ENCODE measurements at regions not wholly inside any gene's neighbourhood (a gene's known extent, or its start where the extent isn't known, plus 50 kb on each side); places are given as distances from the start of the nearest gene placed in this dataset.

GRCh38 chr5:13470263-13470662, 474.2 kb downstream of the DNAH5 start:
- H3K4me3 ChIP-seq (ENCODE audit: low read depth, low read length): no peak overlapping the region

GRCh38 chr5:13464532-13465193, 479.8 kb downstream of the DNAH5 start:
- DNase-seq (ENCODE audit: low read depth): no peak
- TF ChIP-seq CTCF (IDR thresholded peaks at IDR 0.05; ENCODE audit: insufficient read depth, low read depth, low read length, missing control alignments): no peak
- no peak overlapping the region for H3K4me3 ChIP-seq (ENCODE audit: low read depth, low read length)

More at GRCh38 chr5:13470263-13470662, 474.2 kb downstream of the DNAH5 start:
- no peak for DNase-seq (ENCODE audit: low read depth)
- no peak for TF ChIP-seq CTCF (IDR thresholded peaks at IDR 0.05; ENCODE audit: insufficient read depth, low read depth, low read length, missing control alignments)

GRCh38 chr5:13460587-13460986, 483.9 kb downstream of the DNAH5 start:
- no peak for DNase-seq (ENCODE audit: low read depth)
- H3K4me3 ChIP-seq (ENCODE audit: low read depth, low read length): no peak overlapping the region
- TF ChIP-seq CTCF (IDR thresholded peaks at IDR 0.05; ENCODE audit: insufficient read depth, low read depth, low read length, missing control alignments): no peak

- no peak for TF ChIP-seq CTCF (IDR thresholded peaks at IDR 0.05; ENCODE audit: insufficient read depth, low read depth, low read length, missing control alignments)
- DNase-seq (ENCODE audit: low read depth): no peak
- no peak overlapping the region for H3K4me3 ChIP-seq (ENCODE audit: low read depth, low read length)
Measured at GRCh38 chr5:13454050-13454449, 490.4 kb downstream of the DNAH5 start.

- no peak overlapping the region for H3K4me3 ChIP-seq (ENCODE audit: low read depth, low read length)
- TF ChIP-seq CTCF (IDR thresholded peaks at IDR 0.05; ENCODE audit: insufficient read depth, low read depth, low read length, missing control alignments): no peak
- no peak for DNase-seq (ENCODE audit: low read depth)
Measured at GRCh38 chr5:13448843-13449242, 495.6 kb downstream of the DNAH5 start.

GRCh38 chr5:13439430-13439829, 505.1 kb downstream of the DNAH5 start:
- no peak overlapping the region for H3K4me3 ChIP-seq (ENCODE audit: low read depth, low read length)
- TF ChIP-seq CTCF (IDR thresholded peaks at IDR 0.05; ENCODE audit: insufficient read depth, low read depth, low read length, missing control alignments): no peak
- DNase-seq (ENCODE audit: low read depth): no peak

Measured in GM12865 (cell line).